Endodermal cell (in vitro differentiated cells): ENCODE measurements at regions not wholly inside any gene's neighbourhood (a gene's known extent, or its start where the extent isn't known, plus 50 kb on each side); places are given as distances from the start of the nearest gene placed in this dataset.

ENCODE experiments used
- DNase-seq: peaks from one replicate; pipeline ENCODE4 v3.0.0-alpha.2; 2017
- H3K27ac ChIP-seq: 2 replicates; pipeline ENCODE4 v1.5.1; 2013; ENCODE audit warnings: mild to moderate bottlenecking, low read depth, low read length, moderate library complexity
- H3K27me3 ChIP-seq: 2 replicates; pipeline ENCODE4 v1.6.1; 2013; ENCODE audit warnings: mild to moderate bottlenecking, low read length, moderate library complexity; ENCODE audit not compliant: insufficient read depth, control insufficient read depth, poor library complexity, severe bottlenecking
- H3K36me3 ChIP-seq: 2 replicates; pipeline ENCODE4 v1.7.0; 2013; ENCODE audit warnings: mild to moderate bottlenecking, low read length, moderate library complexity; ENCODE audit not compliant: control insufficient read depth, insufficient read depth
- H3K4me1 ChIP-seq: one replicate; pipeline ENCODE4 v1.7.0; 2013; ENCODE audit warnings: low read length; ENCODE audit not compliant: control insufficient read depth, insufficient read depth
- H3K4me3 ChIP-seq: 2 replicates; pipeline ENCODE4 v1.5.1; 2013; ENCODE audit warnings: mild to moderate bottlenecking, low read length, moderate library complexity
- H3K9ac ChIP-seq: 2 replicates; pipeline ENCODE4 v1.6.1; 2013; ENCODE audit warnings: mild to moderate bottlenecking, low read length, moderate library complexity; ENCODE audit not compliant: poor library complexity, severe bottlenecking; ENCODE audit errors: extremely low read depth
- H3K9me3 ChIP-seq: 2 replicates; pipeline ENCODE4 v1.6.1; 2013; ENCODE audit warnings: mild to moderate bottlenecking, low read length, moderate library complexity; ENCODE audit not compliant: control insufficient read depth
- H3K27ac Mint-ChIP-seq: 2 replicates; pipeline ENCODE4 v1.8.0; 2020; ENCODE audit warnings: mixed read lengths
- H3K27me3 Mint-ChIP-seq: 2 replicates; pipeline ENCODE4 v1.8.0; 2021; ENCODE audit warnings: mild to moderate bottlenecking, mixed read lengths; ENCODE audit not compliant: insufficient read depth
- H3K36me3 Mint-ChIP-seq: 2 replicates; pipeline ENCODE4 v1.8.0; 2020; ENCODE audit warnings: low read depth, mixed read lengths
- H3K4me1 Mint-ChIP-seq: 2 replicates; pipeline ENCODE4 v1.8.0; 2020; ENCODE audit warnings: mixed read lengths
- H3K4me3 Mint-ChIP-seq: 2 replicates; pipeline ENCODE4 v1.8.0; 2020; ENCODE audit warnings: mild to moderate bottlenecking, moderate library complexity, mixed read lengths
- H3K9me3 Mint-ChIP-seq: 2 replicates; pipeline ENCODE4 v1.8.0; 2020; ENCODE audit warnings: mild to moderate bottlenecking, mixed read lengths
- CTCF ChIP-seq: fragments of 200-600 bp; sonication (generic); conservative IDR thresholded peaks from 2 replicates; pipeline ENCODE4 v1.5.0; 2021; ENCODE audit warnings: antibody characterized with exemption, mild to moderate bottlenecking
- WGBS, 2 experiments: methylation state at CpG; one replicate each; pipeline versions ENCODE4 v1.1.5 to v1.1.7; 2013; ENCODE audit warnings: missing lambda C conversion rate in 2 of 2, mixed read lengths in 1 of 2; ENCODE audit not compliant: insufficient coverage in 1 of 2, insufficient read length in 1 of 2; 5-methylcytosine and 5-hydroxymethylcytosine counted together

GRCh38 chr2:5975401-5975800 lies 283.2 kb downstream of the SOX11 start:
- no peak overlapping the region for H3K27ac Mint-ChIP-seq
- DNase-seq = no peak
- H3K4me3 ChIP-seq = no peak overlapping the region

GRCh38 chr2:5976531-5977065 lies 284.4 kb downstream of the SOX11 start:
- H3K4me1 ChIP-seq = no peaks in the 10 kb centered on the region
- DNase-seq = no peak
- H3K9ac ChIP-seq = no peak overlapping the region
- no peak overlapping the region for H3K27ac Mint-ChIP-seq
- H3K27me3 ChIP-seq = peaks cover 4% of the 10 kb centered on the region
- no peak overlapping the region for H3K4me3 ChIP-seq
- no peak overlapping the region for H3K27ac ChIP-seq
- 90 to 95% methylated on average over 7 to 9 of the region's 9 CpGs for WGBS, 2 experiments
- H3K27me3 Mint-ChIP-seq = peaks cover 17% of the 10 kb centered on the region
- H3K4me1 Mint-ChIP-seq = peaks cover 38% of the 10 kb centered on the region
- TF ChIP-seq CTCF = no peak
- H3K4me3 Mint-ChIP-seq = no peak overlapping the region
- no peaks in the 10 kb centered on the region for H3K36me3 Mint-ChIP-seq
- no peaks in the 10 kb centered on the region for H3K9me3 ChIP-seq
- no peaks in the 10 kb centered on the region for H3K36me3 ChIP-seq
- no peaks in the 10 kb centered on the region for H3K9me3 Mint-ChIP-seq

More at GRCh38 chr2:5975401-5975800, 283.2 kb downstream of the SOX11 start:
- Histone ChIP-seq H3K4me1 (no peaks in the 10 kb centered on the region), H3K27me3 (no peaks in the 10 kb centered on the region), H3K36me3 (no peaks in the 10 kb centered on the region), H3K27ac (peak overlapping the region; percentile 34), H3K9ac (no peak overlapping the region), H3K9me3 (no peaks in the 10 kb centered on the region)
- Mint-ChIP-seq H3K36me3 (no peaks in the 10 kb centered on the region), H3K9me3 (no peaks in the 10 kb centered on the region), H3K27me3 (peaks cover 7% of the 10 kb centered on the region), H3K4me1 (peaks cover 33% of the 10 kb centered on the region), H3K4me3 (no peak overlapping the region)
- TF ChIP-seq CTCF = no peak
- 71 to 74% methylated on average over 2 to 3 of the region's 3 CpGs for WGBS, 2 experiments

GRCh38 chr2:5977477-5977876 lies 285.3 kb downstream of the SOX11 start:
- Histone ChIP-seq H3K9me3 (no peaks in the 10 kb centered on the region), H3K4me1 (no peaks in the 10 kb centered on the region), H3K9ac (no peak overlapping the region), H3K36me3 (no peaks in the 10 kb centered on the region), H3K27ac (no peak overlapping the region), H3K4me3 (no peak overlapping the region), H3K27me3 (peaks cover 12% of the 10 kb centered on the region)
- peak; percentile 64 for TF ChIP-seq CTCF
- H3K36me3 Mint-ChIP-seq = no peaks in the 10 kb centered on the region
- no peak overlapping the region for H3K4me3 Mint-ChIP-seq
- no peaks in the 10 kb centered on the region for H3K9me3 Mint-ChIP-seq
- H3K27me3 Mint-ChIP-seq = peaks cover 26% of the 10 kb centered on the region
- H3K27ac Mint-ChIP-seq = no peak overlapping the region
- H3K4me1 Mint-ChIP-seq = peaks cover 44% of the 10 kb centered on the region
- DNase-seq = no peak
- 76 to 92% methylated on average over 1 to 2 of the region's 2 CpGs for WGBS, 2 experiments
